GM11168 (cell line): ENCODE measurements at regions not wholly inside any gene's neighbourhood (a gene's known extent, or its start where the extent isn't known, plus 50 kb on each side); places are given as distances from the start of the nearest gene placed in this dataset.
"Not testable (repeated sequence)": the region's sequence is repeated elsewhere in the genome, so short reads cannot be mapped to it uniquely, and the experiment has no call there.

Experiments used
- in situ Hi-C: fragments of 300-500 bp; cut with MboI; formaldehyde crosslinking; loops from one replicate; pipeline ENCODE4 v1.12.0; 2022; ENCODE audit warnings: low sequenced_read_pairs; ENCODE audit not compliant: unreplicated experiment

DNA sequence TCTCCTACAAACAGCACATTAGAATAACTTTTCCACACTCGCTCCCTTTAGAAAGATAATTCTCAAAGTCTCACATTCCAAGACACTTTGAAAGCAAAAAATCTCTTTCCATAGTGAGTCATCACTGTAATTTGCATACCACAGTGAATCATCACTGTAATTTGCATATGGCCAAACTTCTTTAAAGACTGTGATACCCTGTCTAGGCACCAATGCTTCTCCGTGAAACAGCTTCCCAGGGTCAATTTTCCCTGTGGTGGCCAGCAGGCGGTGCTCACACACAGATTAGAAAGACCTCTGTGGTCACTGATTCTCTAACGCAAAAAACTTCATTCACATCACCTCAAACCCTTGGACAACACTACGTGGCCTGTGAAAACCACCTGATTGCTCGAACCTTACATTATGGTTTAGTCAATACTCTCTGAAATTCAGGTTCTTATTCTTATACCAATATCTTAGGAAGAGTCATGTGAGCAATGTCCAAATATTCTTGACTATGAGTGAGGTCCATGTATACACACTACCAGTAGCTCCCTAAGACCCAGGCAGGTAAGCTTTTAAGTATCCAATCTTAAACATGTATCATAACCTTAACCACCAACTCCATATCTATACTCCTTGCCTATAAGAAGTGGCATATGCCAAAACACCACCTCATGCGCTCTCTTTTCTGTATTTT lies 78.5 kb upstream of the PHACTR1 start:
- in situ Hi-C loops: no loop called here

DNA sequence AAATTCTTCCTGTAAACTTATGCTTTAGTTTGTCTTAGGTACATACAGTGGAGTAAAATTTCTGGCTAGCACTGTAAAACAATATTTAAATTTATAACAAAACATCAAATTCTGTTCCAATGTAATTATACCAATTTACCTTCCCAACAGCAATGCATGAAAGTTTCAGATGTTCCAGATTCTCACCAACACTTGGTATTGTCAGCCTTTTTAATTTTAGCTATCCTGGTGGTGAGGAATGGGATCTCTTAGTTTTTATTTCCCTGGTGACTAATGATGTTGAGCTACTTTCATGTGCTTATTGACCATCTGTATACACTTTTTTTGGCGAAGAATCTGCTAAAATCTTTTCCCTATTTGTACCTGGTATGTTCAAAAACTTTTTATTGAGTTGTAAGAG lies 76.1 kb upstream of the PHACTR1 start:
- in situ Hi-C loops: no loop called here

DNA sequence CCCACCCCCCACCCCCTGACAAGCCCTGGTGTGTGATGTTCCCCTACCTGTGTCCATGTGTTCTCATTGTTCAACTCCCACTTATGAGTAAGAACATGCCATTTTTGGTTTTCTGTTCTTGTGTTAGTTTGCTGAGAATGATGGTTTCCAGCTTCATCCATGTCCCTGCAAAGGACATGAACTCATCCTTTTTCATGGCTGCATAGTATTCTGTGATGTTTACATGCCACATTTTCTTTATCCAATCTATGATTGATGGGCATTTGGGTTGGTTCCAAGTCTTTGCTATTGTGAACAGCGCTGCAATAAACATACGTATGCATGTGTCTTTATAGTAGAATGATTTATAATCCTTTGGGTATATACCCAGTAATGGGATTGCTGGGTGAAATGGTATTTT lies 74.8 kb upstream of the PHACTR1 start:
- in situ Hi-C loops: not testable (repeated sequence)

DNA sequence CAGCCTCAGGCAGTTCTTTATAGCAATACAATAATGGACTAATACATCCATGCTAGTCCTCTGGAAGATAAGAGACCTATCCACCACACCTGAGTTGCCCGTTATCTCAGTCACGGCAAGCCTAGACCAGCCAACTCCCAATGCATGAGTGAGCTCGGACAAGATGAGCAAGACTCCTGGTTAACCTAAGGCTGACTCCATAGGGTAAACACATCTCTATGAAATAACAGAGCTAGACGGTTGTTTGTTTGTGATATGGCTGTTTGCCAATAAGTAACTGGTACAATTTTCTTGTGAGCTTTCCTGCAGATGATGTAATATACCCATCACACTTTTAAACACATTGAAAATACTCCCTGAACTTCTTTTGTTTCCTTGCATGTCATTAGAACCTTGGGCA lies 70.6 kb upstream of the PHACTR1 start:
- in situ Hi-C loops: no loop called here

DNA sequence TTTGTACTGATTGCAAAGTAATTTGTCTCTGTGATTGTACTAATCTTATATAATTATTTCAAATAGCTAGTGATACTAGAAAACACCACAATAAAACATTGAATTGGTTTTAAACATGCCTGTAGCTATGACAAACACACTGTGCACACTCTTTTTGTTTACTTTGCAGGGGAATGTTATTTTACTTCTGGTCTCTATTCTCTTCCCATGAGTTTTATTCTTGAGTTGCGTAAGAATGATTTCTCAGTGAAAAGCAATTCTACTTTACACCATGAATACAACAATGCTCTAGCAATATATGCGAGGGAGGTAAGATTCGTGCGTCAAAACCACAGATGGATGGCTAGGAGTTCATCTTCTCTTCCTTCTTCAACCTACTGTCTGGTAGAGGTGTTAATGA lies 68.4 kb upstream of the PHACTR1 start:
- in situ Hi-C loops: no loop called here

DNA sequence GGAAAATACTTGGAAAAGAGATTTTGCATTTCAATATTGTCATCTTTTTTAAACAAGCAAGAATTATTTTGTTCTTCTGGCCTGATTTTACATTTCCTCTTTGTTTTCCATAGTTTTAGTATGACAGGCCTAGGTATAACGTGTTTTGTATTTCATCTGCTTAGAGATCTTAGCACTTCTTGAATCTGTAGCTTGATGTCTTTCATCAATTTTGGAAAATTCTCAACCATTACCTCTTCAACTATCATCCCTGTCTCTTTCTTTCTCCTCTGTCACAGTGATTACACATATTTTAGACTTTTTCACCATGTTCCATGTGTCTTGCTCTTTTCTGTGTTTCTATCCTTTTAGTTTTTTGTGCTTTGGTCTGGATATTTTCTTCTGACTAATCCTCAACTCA lies 67.2 kb upstream of the PHACTR1 start:
- in situ Hi-C loops: no loop called here

DNA sequence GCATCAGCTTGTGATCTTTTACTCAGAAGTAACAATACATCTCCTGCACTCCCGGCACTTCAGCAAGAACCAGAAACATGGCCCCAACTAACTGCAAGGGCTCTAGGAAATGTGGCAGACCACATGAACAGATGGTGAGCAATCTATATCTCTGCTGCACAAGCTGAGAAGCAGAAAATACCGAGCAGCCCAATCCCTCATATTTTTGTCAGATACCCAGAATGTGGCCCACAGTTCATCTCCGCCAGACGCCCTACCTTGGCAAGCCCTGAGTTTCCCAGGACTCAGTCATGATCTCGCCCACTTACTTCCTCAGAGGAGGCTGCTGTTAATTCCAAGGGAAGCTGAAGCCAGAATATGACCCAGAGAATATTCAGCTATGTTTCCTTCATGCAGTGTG lies 63.1 kb upstream of the PHACTR1 start:
- in situ Hi-C loops: no loop called here

DNA sequence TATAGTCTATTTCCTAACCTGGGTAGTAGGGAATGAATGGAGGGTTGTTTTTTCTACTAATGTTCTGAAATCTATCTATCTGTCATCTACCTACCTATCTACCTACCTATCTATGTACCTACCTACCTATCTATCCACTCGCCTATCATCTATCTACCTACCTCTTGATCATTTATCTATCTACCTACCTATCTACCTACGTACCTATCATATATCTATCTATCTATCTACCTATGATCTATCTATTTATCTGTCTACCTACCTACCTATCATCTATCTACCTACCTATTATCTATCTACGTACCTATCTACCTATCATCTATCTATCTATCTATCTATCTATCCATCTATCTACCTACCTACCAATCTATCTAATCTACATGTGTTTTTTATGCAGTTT lies 62.5 kb upstream of the PHACTR1 start:
- in situ Hi-C loops: no loop called here

DNA sequence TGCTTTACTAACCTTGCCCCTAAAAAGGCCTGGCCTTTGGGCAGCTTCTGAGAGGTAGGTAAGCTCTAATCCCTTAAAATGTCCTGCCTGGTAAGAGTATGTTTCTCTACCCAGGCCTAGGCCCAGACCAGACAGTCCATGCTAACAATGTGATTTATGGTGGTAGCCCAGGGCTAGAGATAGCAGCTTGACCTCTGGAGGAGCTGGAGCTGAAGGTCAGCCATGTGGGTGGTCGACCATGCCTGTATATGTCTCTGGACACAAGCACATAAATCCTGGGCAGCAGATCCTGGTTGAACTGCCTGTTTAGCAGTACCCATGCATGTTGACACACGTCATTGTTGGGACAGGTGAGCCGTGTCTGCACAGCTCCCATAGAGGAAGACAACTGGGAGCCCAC lies 62.1 kb upstream of the PHACTR1 start:
- in situ Hi-C loops: no loop called here

DNA sequence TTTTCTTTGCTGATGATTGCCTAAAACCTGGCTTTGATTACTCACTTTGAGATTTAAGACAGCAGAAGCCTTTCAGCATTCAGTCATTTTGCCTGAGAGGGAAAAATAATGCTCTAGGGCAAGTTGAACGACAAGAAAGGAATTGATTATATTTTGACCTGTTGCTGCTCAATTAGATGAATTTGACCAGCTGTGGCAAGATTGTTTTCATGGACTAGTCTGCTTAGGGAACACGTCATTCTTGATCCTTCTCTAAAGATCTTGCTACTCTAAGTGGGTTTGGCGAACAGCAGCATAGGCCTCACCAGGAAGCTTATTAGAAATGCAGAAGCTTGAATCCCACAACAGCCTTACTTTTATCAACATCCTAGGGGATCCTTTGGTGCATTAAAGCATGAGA lies 59.7 kb upstream of the PHACTR1 start:
- in situ Hi-C loops: no loop called here

DNA sequence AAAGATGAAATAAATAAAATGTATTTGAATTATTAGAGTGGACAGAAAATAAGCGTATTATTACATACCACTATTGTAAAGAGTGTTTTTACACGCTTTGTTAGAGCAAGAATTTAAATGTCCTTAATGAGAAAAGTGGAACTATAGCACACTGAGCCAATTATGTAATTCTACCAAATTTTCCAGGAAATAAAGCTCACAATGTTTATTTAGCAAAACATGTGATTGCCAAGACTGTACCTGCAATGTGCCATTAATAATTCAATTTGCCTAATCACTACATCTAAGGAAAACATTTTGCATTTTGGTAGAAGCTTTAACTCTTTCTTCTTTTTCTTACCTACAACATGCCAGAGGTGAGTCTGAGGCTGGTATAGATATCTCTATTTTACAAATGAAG lies 58.7 kb upstream of the PHACTR1 start:
- in situ Hi-C loops: no loop called here

DNA sequence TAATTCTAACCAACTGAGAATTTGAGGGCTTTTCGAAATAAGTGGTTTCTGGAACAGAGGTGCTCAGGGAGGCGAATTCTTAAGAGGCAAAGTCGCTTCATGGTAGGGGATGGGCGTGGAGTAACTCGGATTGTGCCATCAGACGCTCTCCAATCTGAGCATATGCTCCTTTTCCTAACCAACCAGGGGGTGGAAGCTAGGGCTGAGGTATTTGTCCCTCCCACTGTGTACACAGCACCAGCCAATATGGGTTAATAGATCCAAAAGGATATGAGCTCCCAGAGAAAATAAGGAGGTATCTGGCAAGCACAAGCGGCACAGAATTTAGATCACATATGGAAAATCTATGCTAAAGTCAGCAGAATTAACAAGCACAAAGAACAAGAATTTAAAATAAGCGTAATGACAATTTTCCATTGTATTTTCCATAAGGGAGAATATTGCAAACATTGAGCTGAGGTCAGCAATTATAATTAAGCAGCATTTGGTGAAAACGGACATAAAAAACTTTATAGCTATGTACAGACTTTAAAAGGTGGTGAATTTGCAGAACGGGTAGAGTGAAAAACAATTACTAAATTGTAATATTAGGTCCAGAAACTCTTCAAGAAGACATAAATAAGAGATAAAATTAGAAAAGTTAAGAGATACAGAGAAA lies 55.0 kb upstream of the PHACTR1 start:
- in situ Hi-C loops: no loop called here
